H1 (cell line): ENCODE measurements at regions not wholly inside any gene's neighbourhood (a gene's known extent, or its start where the extent isn't known, plus 50 kb on each side); places are given as distances from the start of the nearest gene placed in this dataset.

Experiments used
- BACH1 ChIP-seq: IDR thresholded peaks from 2 replicates; pipeline ENCODE4 v1.6.1; 2012; ENCODE audit warnings: low read length, improper control_type of control experiment
- GTF2F1 ChIP-seq: IDR thresholded peaks from 2 replicates; pipeline ENCODE4 v1.6.1; 2012; ENCODE audit warnings: low read depth, low read length, improper control_type of control experiment, borderline replicate concordance
- HDAC6 ChIP-seq: IDR thresholded peaks from one replicate; pipeline ENCODE4 v1.7.1; 2012; ENCODE audit warnings: low read depth, mild to moderate bottlenecking, inconsistent platforms, low read length, moderate library complexity
- KDM4A ChIP-seq: IDR thresholded peaks from one replicate; pipeline ENCODE4 v1.7.1; 2012; ENCODE audit warnings: low read depth, mild to moderate bottlenecking, moderate library complexity, low read length, inconsistent platforms; ENCODE audit not compliant: severe bottlenecking
- SRF ChIP-seq: IDR thresholded peaks from 2 replicates; pipeline ENCODE4 v1.6.1; 2011; ENCODE audit warnings: mild to moderate bottlenecking, low read depth, low read length, moderate library complexity

GRCh38 chr14:66081594-66082376 lies 404.4 kb upstream of the CCDC196 start (continued):
- TF ChIP-seq SRF (no peak), GTF2F1 (no peak), KDM4A (no peak), BACH1 (no peak), HDAC6 (no peak)
